Activated naive CD4-positive, alpha-beta T cell treated with anti-CD3 and anti-CD28 coated beads, Interleukin-2, amount 50 U/mL, for 72 hours (primary cell): ENCODE measurements at regions not wholly inside any gene's neighbourhood (a gene's known extent, or its start where the extent isn't known, plus 50 kb on each side); places are given as distances from the start of the nearest gene placed in this dataset.
"Not testable (repeated sequence)": the region's sequence is repeated elsewhere in the genome, so short reads cannot be mapped to it uniquely, and the experiment has no call there.

Experiments
- ATAC-seq, 2 donors: fragments of 150-1000 bp; cut with Tn5 transposase; 2 replicates each; pipeline ENCODE4 v1.10.0; 2021; ENCODE audit warnings: mild to moderate bottlenecking in 2 of 2, moderate library complexity in 2 of 2
- DNase-seq, 2 donors: peaks; one replicate each; pipeline ENCODE4 v3.0.0; 2021 to 2022; ENCODE audit warnings: low spot score in 2 of 2
- H3K27ac Mint-ChIP-seq, 2 donors: one replicate each; pipeline ENCODE4 v1.8.0; 2022; ENCODE audit warnings: mild to moderate bottlenecking in 2 of 2, mixed read lengths in 2 of 2
- H3K36me3 Mint-ChIP-seq, 2 donors: one replicate each; pipeline ENCODE4 v1.8.0; 2022; ENCODE audit warnings: mixed read lengths in 2 of 2
- H3K9me3 Mint-ChIP-seq, 2 donors: one replicate each; pipeline ENCODE4 v1.8.0; 2022; ENCODE audit warnings: mixed read lengths in 2 of 2

DNA sequence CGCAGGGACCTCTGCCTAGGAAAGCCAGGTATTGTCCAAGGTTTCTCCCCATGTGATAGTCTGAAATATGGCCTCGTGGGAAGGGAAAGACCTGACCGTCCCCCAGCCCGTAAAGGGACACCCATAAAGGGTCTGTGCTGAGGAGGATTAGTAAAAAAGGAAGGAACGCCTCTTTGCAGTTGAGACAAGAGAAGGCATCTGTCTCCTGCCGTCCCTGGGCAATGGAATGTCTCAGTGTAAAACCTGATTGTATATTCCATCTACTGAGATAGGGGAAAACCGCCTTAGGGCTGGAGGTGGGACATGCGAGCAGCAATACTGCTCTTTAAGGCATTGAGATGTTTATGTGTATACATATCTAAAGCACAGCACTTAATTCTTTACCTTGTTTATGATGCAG, 188.2 kb upstream of the LRIG3 start:
- H3K9me3 Mint-ChIP-seq, ATAC-seq, H3K36me3 Mint-ChIP-seq, DNase-seq, H3K27ac Mint-ChIP-seq: not testable (repeated sequence)

- no peak for ATAC-seq
- Mint-ChIP-seq H3K36me3 (no peaks in the 10 kb centered on the region), H3K27ac (no peak overlapping the region), H3K9me3 (peaks cover 0 to 5% of the 10 kb centered on the region in 2 donors)
- DNase-seq = no peak
These were observed 180.3 kb upstream of the LRIG3 start for GRCh38 chr12:59100585-59100984.

- Mint-ChIP-seq H3K27ac (no peak overlapping the region), H3K36me3 (no peaks in the 10 kb centered on the region), H3K9me3 (peaks cover 0 to 5% of the 10 kb centered on the region in 2 donors)
- DNase-seq = no peak
- no peak for ATAC-seq
These were observed 177.6 kb upstream of the LRIG3 start for GRCh38 chr12:59097876-59098275.

GRCh38 chr12:59096246-59096645, 175.9 kb upstream of the LRIG3 start:
- no peak overlapping the region for H3K27ac Mint-ChIP-seq
- ATAC-seq (no peak), DNase-seq (no peak)
- peaks cover 0 to 3% of the 10 kb centered on the region in 2 donors for H3K9me3 Mint-ChIP-seq
- no peaks in the 10 kb centered on the region for H3K36me3 Mint-ChIP-seq

- H3K36me3 Mint-ChIP-seq = no peaks in the 10 kb centered on the region
- H3K9me3 Mint-ChIP-seq = peaks cover 0 to 4% of the 10 kb centered on the region in 2 donors
- no peak for ATAC-seq
These were observed 172.9 kb upstream of the LRIG3 start for GRCh38 chr12:59093073-59093772.

DNA sequence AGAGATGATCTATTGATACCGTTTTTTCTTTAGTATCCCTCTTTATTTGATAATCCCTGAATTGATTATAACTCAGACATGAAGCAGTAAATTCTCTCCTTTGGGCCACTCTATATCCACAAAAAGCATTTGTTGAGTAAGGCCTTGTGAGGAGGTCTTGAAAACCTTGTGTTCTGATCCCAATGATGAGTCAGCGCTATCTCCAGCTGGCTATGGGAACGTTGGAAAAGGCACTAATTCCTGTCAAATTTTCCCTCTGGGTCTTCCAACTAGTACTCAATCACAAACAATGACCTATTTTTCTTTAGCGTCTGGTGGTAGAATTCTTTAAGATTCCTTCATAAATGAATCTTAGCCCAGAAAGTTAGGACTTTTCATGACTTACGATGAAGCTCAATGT, 168.4 kb upstream of the LRIG3 start:
- ATAC-seq = no peak

More at GRCh38 chr12:59093073-59093772, 172.9 kb upstream of the LRIG3 start:
- no peak for DNase-seq
- no peak overlapping the region for H3K27ac Mint-ChIP-seq

GRCh38 chr12:59087691-59088090, 167.4 kb upstream of the LRIG3 start:
- DNase-seq = no peak
- Mint-ChIP-seq H3K27ac (no peak overlapping the region), H3K9me3 (peaks cover 0 to 4% of the 10 kb centered on the region in 2 donors), H3K36me3 (no peaks in the 10 kb centered on the region)
- no peak for ATAC-seq

More for the DNA sequence above, 168.4 kb upstream of the LRIG3 start:
- Mint-ChIP-seq H3K36me3 (no peaks in the 10 kb centered on the region), H3K27ac (no peak overlapping the region), H3K9me3 (peaks cover 0 to 4% of the 10 kb centered on the region in 2 donors)
- no peak for DNase-seq

DNA sequence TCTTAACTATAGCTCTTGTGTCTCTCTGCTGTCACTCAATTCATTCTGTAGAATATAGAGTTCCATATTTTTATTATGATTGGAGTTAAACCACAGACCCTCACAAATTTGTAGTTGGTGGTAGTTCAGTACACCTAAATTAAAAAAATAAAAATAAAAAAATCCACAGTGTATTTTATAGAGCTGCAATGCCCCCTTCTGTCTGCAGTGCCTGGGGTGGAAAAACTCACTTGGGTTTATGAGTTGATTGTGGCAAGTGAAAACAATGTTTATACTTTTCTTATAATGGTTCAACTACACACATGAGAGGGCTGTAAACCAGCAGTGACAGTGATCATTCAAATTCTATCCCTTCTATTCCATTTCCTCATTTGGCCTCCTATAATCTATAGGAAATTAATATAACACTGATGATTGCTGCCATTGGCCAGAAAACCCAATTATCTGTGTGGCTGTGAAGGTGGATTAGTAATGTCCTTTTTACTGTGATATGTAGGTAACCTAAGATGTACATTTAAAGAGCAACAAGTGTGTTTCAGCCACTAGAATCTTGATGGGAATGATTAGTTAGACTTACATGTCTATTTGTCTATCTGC, 166.9 kb upstream of the LRIG3 start:
- Mint-ChIP-seq H3K36me3 (no peaks in the 10 kb centered on the region), H3K9me3 (peaks cover 0 to 4% of the 10 kb centered on the region in 2 donors), H3K27ac (no peak overlapping the region)
- ATAC-seq = no peak
- no peak for DNase-seq

GRCh38 chr12:59086126-59086525, 165.8 kb upstream of the LRIG3 start:
- no peaks in the 10 kb centered on the region for H3K9me3 Mint-ChIP-seq
- DNase-seq = no peak
- no peak for ATAC-seq
- H3K27ac Mint-ChIP-seq = no peak overlapping the region
- H3K36me3 Mint-ChIP-seq = no peaks in the 10 kb centered on the region

GRCh38 chr12:59085690-59086089, 165.4 kb upstream of the LRIG3 start:
- Mint-ChIP-seq H3K27ac (no peak overlapping the region), H3K36me3 (no peaks in the 10 kb centered on the region), H3K9me3 (no peaks in the 10 kb centered on the region)
- DNase-seq (no peak), ATAC-seq (no peak)

- no peaks in the 10 kb centered on the region for H3K36me3 Mint-ChIP-seq
- no peak overlapping the region for H3K27ac Mint-ChIP-seq
- no peaks in the 10 kb centered on the region for H3K9me3 Mint-ChIP-seq
- DNase-seq = no peak
- no peak for ATAC-seq
These were observed 164.4 kb upstream of the LRIG3 start for GRCh38 chr12:59084511-59085375.

DNA sequence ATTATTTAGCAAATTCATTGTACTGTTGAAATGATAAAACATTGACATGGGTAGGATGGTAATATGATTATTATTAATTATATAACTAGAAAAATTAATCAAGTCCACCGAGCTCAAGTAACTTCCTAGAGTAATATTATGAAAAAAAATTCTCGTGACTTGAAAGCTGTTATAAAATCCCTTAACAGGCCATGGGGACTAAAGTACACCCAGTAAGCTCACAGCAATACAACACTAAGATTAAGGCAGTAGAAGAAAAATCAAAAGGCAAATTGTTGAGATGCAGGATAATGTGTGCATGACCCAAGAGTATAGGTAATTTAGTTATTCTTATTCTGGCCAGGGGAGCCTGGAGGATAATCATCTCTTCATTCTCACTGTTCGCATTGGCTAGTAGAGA, 162.6 kb upstream of the LRIG3 start:
- Mint-ChIP-seq H3K36me3 (no peaks in the 10 kb centered on the region), H3K9me3 (no peaks in the 10 kb centered on the region), H3K27ac (no peak overlapping the region)
- ATAC-seq = no peak
- no peak for DNase-seq

DNA sequence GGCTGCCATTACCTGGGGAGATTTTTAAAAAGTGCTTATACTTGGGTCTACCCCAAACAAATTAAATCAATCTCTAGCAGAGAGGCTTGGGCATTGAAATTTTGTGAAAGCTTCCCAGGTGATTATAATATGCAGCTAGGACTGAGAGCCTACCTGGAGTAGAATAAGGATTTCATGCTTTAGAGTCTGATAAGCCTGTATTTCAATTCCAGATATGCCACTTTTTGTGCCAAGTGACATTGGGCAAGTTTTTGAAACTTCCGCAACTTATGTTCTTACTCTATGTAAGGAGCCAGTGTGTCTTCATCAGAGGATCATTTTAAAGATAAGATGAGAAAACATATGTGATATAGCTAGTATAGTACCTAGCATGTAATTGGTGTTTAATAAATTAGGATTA, 159.8 kb upstream of the LRIG3 start:
- ATAC-seq = no peak
- Mint-ChIP-seq H3K27ac (no peak overlapping the region), H3K9me3 (no peaks in the 10 kb centered on the region), H3K36me3 (no peaks in the 10 kb centered on the region)
- no peak for DNase-seq

DNA sequence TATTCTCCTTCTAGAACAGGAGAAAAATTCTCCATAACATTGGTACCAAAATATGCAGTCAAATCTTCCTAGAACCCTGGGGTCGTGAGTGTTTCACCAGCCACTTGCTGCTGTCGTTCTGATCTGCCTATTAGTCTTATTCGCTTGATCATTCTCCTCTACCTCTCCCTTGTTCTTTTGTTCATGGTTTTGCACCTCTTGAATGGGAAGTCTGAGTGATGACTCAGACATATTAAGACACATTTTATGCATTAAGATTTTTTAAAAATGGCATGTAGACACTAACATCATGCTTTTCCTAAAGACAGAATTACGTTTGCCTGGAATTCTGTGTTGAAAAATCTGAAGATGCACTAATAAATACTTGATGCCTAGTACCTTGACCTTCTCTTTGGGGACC, 159.2 kb upstream of the LRIG3 start:
- DNase-seq = no peak
- no peak for ATAC-seq
- no peak overlapping the region for H3K27ac Mint-ChIP-seq
- H3K9me3 Mint-ChIP-seq = no peaks in the 10 kb centered on the region
- no peaks in the 10 kb centered on the region for H3K36me3 Mint-ChIP-seq

- ATAC-seq (no peak), DNase-seq (no peak)
- Mint-ChIP-seq H3K27ac (no peak overlapping the region), H3K9me3 (no peaks in the 10 kb centered on the region), H3K36me3 (no peaks in the 10 kb centered on the region)
These were observed 158.7 kb upstream of the LRIG3 start for GRCh38 chr12:59079002-59079401.

- no peak overlapping the region for H3K27ac Mint-ChIP-seq
- H3K9me3 Mint-ChIP-seq = no peaks in the 10 kb centered on the region
These were observed 157.5 kb upstream of the LRIG3 start for GRCh38 chr12:59077575-59078426.

DNA sequence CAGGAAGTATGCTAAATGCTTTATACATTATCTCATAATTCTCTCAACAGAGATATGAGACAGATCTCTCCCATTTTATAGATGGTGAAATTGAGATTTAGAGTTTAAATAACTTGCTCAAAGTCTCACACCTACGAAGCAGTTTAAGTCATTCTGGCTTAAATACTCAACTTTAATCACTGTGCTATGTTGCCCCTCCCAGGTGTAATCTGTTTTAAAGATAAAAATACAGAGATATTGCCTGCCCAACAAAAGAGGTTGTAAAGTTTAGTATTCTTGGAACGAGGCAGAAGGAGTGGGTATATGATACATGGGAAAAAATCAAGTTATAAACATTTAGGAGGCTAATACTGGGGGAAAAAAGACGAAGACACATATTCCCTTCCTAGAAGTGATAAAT, 156.8 kb upstream of the LRIG3 start:
- no peak overlapping the region for H3K27ac Mint-ChIP-seq
- ATAC-seq (no peak), DNase-seq (no peak)
- H3K9me3 Mint-ChIP-seq = no peaks in the 10 kb centered on the region
- H3K36me3 Mint-ChIP-seq = no peaks in the 10 kb centered on the region

More at GRCh38 chr12:59077575-59078426, 157.5 kb upstream of the LRIG3 start:
- no peaks in the 10 kb centered on the region for H3K36me3 Mint-ChIP-seq
- ATAC-seq (no peak), DNase-seq (no peak)
